ENCODE measurements at regions not wholly inside any gene's neighbourhood (a gene's known extent, or its start where the extent isn't known, plus 50 kb on each side); places are given as distances from the start of the nearest gene placed in this dataset.

GRCh38 chr19:30130356-30131122 is 188.5 kb downstream of the URI1 start:
- DNase-seq, result no peak

- no peak for DNase-seq
These were observed 189.2 kb downstream of the URI1 start for GRCh38 chr19:30131246-30131645.

- no peak for DNase-seq
These were observed 189.8 kb downstream of the URI1 start for GRCh38 chr19:30131722-30132291.

GRCh38 chr19:30132343-30133075 is 190.5 kb downstream of the URI1 start:
- DNase-seq, result no peak

GRCh38 chr19:30133803-30134202 is 191.8 kb downstream of the URI1 start:
- DNase-seq, result no peak

- no peak for DNase-seq
These were observed 193.2 kb downstream of the URI1 start for GRCh38 chr19:30135093-30135757.

- DNase-seq, result no peak
These were observed 193.8 kb downstream of the URI1 start for GRCh38 chr19:30135797-30136196.

- no peak for DNase-seq
These were observed 194.7 kb downstream of the URI1 start for GRCh38 chr19:30136611-30137195.

- no peak for DNase-seq
These were observed 195.7 kb downstream of the URI1 start for GRCh38 chr19:30137747-30138146.

- DNase-seq, result no peak
These were observed 202.3 kb downstream of the URI1 start for GRCh38 chr19:30144242-30144758.

GRCh38 chr19:30144802-30145201 is 202.8 kb downstream of the URI1 start:
- DNase-seq, result no peak

GRCh38 chr19:30145467-30145866 is 203.4 kb downstream of the URI1 start:
- DNase-seq, result no peak

- no peak for DNase-seq
These were observed 204.3 kb downstream of the URI1 start for GRCh38 chr19:30146346-30146745.

GRCh38 chr19:30148039-30148790 is 206.2 kb downstream of the URI1 start:
- DNase-seq, result no peak

- DNase-seq, result no peak
These were observed 206.8 kb downstream of the URI1 start for GRCh38 chr19:30148803-30149202.

GRCh38 chr19:30149300-30149699 is 207.3 kb downstream of the URI1 start:
- no peak for DNase-seq

GRCh38 chr19:30150626-30151025 is 208.6 kb downstream of the URI1 start:
- DNase-seq, result no peak

GRCh38 chr19:30151081-30151480 is 209.0 kb downstream of the URI1 start:
- DNase-seq, result no peak

GRCh38 chr19:30152510-30153291 is 210.7 kb downstream of the URI1 start:
- DNase-seq, result no peak

GRCh38 chr19:30153326-30154210 is 211.5 kb downstream of the URI1 start:
- no peak for DNase-seq

All from right hindlimb (tissue), 1 donor.